OCI-LY3 (cell line): ENCODE measurements at regions not wholly inside any gene's neighbourhood (a gene's known extent, or its start where the extent isn't known, plus 50 kb on each side); places are given as distances from the start of the nearest gene placed in this dataset.

Source experiments
- H2AFZ ChIP-seq: fragments of 200-600, 300-600 bp; shearing (Covaris generic); 2 replicates; pipeline ENCODE4 v1.6.0; 2014; ENCODE audit warnings: antibody characterized with exemption, low read depth, low read length
- H3K27ac ChIP-seq: fragments of 200-600, 300-600 bp; sonication (generic); 2 replicates; pipeline ENCODE4 v1.5.1; 2014; ENCODE audit warnings: mild to moderate bottlenecking, low read length, moderate library complexity, mixed read lengths
- H3K27me3 ChIP-seq: fragments of 200-600, 300-600 bp; sonication (generic); 2 replicates; pipeline ENCODE4 v1.6.1; 2014; ENCODE audit warnings: low read depth, low read length, mixed read lengths
- H3K36me3 ChIP-seq: fragments of 200-600, 300-600 bp; sonication (generic); replicated peaks from 2 replicates; pipeline ENCODE3; 2014; ENCODE audit warnings: low read depth, low read length, mixed read lengths
- H3K4me1 ChIP-seq: fragments of 300-600, 200-600 bp; sonication (generic); 2 replicates; pipeline ENCODE4 v1.6.1; 2014; ENCODE audit warnings: low read length, mixed read lengths
- H3K4me2 ChIP-seq: fragments of 200-600, 300-600 bp; sonication (generic); 2 replicates; pipeline ENCODE4 v1.6.1; 2014; ENCODE audit warnings: low read length, mixed read lengths
- H3K4me3 ChIP-seq: fragments of 300-600, 200-600 bp; sonication (generic); 2 replicates; pipeline ENCODE4 v1.5.1; 2014; ENCODE audit warnings: antibody characterized with exemption, mild to moderate bottlenecking, low read length, moderate library complexity
- H3K79me2 ChIP-seq: fragments of 300-600, 200-600 bp; shearing (Covaris generic); 2 replicates; pipeline ENCODE4 v1.6.1; 2014; ENCODE audit warnings: mild to moderate bottlenecking, low read length, mixed read lengths
- H3K9ac ChIP-seq: fragments of 300-600, 200-600 bp; shearing (Covaris generic); 2 replicates; pipeline ENCODE4 v1.6.0; 2014; ENCODE audit warnings: mild to moderate bottlenecking, low read length, moderate library complexity
- H3K9me3 ChIP-seq: fragments of 200-600, 300-600 bp; shearing (Covaris generic); 2 replicates; pipeline ENCODE4 v1.6.1; 2014; ENCODE audit warnings: low read length, mixed read lengths; ENCODE audit not compliant: insufficient read depth
- H4K20me1 ChIP-seq: fragments of 200-600, 300-600 bp; sonication (generic); 2 replicates; pipeline ENCODE4 v1.6.1; 2016; ENCODE audit warnings: low read length, mixed read lengths; ENCODE audit not compliant: insufficient read depth
- EZH2phosphoT487 ChIP-seq: fragments of 200-600 bp; shearing (Covaris generic); IDR thresholded peaks from 2 replicates; pipeline ENCODE4 v1.6.1; 2018; ENCODE audit warnings: antibody characterized with exemption, mixed run types, low read depth
- TF ChIP-seq, protein P1 (sequence below): fragments of 200-600, 300-600 bp; sonication (generic); IDR thresholded peaks from 2 replicates; pipeline ENCODE4 v1.5.1; 2014; ENCODE audit warnings: antibody characterized with exemption, low read length, low read depth

- H3K4me3 ChIP-seq, result no peak overlapping the region
- no peak overlapping the region for H3K9ac ChIP-seq
- H4K20me1 ChIP-seq, result no peaks in the 10 kb centered on the region
- no peaks in the 10 kb centered on the region for H3K27me3 ChIP-seq
- no peak overlapping the region for H3K4me2 ChIP-seq
- H3K36me3 ChIP-seq, result no peaks in the 10 kb centered on the region
- H3K9me3 ChIP-seq, result no peaks in the 10 kb centered on the region
- H3K27ac ChIP-seq, result no peak overlapping the region
- no peak overlapping the region for H2AFZ ChIP-seq
- no peak for TF ChIP-seq EZH2phosphoT487
- TF ChIP-seq, protein P1, sequence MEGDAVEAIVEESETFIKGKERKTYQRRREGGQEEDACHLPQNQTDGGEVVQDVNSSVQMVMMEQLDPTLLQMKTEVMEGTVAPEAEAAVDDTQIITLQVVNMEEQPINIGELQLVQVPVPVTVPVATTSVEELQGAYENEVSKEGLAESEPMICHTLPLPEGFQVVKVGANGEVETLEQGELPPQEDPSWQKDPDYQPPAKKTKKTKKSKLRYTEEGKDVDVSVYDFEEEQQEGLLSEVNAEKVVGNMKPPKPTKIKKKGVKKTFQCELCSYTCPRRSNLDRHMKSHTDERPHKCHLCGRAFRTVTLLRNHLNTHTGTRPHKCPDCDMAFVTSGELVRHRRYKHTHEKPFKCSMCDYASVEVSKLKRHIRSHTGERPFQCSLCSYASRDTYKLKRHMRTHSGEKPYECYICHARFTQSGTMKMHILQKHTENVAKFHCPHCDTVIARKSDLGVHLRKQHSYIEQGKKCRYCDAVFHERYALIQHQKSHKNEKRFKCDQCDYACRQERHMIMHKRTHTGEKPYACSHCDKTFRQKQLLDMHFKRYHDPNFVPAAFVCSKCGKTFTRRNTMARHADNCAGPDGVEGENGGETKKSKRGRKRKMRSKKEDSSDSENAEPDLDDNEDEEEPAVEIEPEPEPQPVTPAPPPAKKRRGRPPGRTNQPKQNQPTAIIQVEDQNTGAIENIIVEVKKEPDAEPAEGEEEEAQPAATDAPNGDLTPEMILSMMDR, result no peak
- H3K4me1 ChIP-seq, result peaks cover 20% of the 10 kb centered on the region
- H3K79me2 ChIP-seq, result no peaks in the 10 kb centered on the region
Measured at GRCh38 chr1:88168126-88168525, 515.9 kb upstream of the PKN2 start.

DNA sequence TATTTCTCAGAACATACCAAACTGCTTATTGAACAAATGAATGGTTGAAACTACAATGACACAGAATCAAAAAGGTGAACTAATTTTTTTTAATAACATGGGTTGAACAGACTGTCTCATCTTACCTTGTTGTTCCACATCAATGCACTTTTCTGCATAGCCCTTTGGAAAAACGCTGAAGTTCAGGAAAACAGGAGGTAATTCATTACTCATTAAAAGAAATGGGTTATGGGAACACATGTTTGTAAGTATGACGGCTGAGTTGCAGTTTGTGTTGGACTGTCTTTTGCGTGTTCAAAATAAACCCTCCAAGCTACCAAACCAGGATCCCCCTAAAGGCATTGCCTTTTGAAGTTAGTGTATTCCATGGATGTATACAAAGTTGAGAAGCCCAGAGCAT, 514.9 kb upstream of the PKN2 start:
- Histone ChIP-seq H4K20me1 (no peaks in the 10 kb centered on the region), H3K4me1 (peaks cover 20% of the 10 kb centered on the region), H3K4me3 (no peak overlapping the region), H3K27ac (no peak overlapping the region), H3K9me3 (no peaks in the 10 kb centered on the region), H3K9ac (no peak overlapping the region), H3K79me2 (no peaks in the 10 kb centered on the region), H3K4me2 (no peak overlapping the region), H2AFZ (no peak overlapping the region), H3K27me3 (no peaks in the 10 kb centered on the region), H3K36me3 (no peaks in the 10 kb centered on the region)
- TF ChIP-seq, protein P1, result no peak
- TF ChIP-seq EZH2phosphoT487, result no peak

DNA sequence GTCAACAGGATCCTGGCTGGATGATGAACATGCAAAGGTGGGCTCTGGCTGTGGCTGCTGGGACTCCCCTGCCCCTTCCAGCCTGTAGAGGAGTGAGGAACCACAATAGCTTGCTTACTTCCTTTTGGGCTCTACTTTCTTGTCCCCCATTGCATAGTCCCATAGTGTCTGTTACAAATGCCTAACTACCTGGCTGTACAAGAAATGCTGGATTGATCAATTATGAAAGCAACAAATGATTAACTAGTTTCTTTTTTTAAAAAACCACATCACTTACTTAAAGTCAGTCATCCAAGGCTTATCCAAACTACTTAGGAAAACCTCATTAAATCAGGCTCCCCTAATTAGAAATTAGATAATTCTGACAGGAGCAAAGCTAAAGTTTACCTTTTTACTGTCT, 514.1 kb upstream of the PKN2 start:
- Histone ChIP-seq H3K9me3 (no peaks in the 10 kb centered on the region), H3K9ac (no peak overlapping the region), H3K4me2 (no peak overlapping the region), H3K79me2 (no peaks in the 10 kb centered on the region), H3K4me3 (no peak overlapping the region), H3K36me3 (no peaks in the 10 kb centered on the region), H2AFZ (no peak overlapping the region), H4K20me1 (no peaks in the 10 kb centered on the region), H3K27ac (no peak overlapping the region), H3K4me1 (peaks cover 20% of the 10 kb centered on the region), H3K27me3 (no peaks in the 10 kb centered on the region)
- no peak for TF ChIP-seq EZH2phosphoT487
- TF ChIP-seq, protein P1, result no peak

DNA sequence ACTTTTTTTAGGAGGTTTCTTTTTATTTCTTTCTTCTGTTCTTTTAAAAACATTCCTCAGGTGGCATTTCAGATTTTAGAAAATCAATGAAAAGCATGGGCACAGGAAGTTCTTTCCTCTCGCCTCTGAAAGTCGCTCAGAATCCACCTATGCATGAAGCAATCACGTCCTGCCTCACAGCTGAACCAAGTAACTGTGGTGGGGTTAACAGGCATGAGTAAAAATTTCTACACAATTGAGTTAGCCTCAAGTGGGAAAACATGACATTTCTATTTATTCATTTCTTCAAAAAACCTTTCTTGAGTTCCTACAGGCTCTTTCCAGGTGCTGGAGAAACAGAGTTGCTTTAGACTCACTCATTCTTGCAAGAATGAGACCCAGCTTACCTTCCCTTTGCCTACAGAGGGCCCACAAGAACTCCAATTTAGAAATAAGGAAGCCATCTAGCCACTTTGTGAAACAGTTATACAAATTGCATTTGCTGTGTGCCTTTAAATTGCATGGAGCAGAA, 508.9 kb upstream of the PKN2 start:
- Histone ChIP-seq H3K27ac (no peak overlapping the region), H3K9ac (no peak overlapping the region), H4K20me1 (no peaks in the 10 kb centered on the region), H3K79me2 (no peaks in the 10 kb centered on the region), H3K4me2 (no peak overlapping the region), H3K4me1 (no peaks in the 10 kb centered on the region), H3K36me3 (no peaks in the 10 kb centered on the region), H3K27me3 (no peaks in the 10 kb centered on the region), H3K9me3 (no peaks in the 10 kb centered on the region), H2AFZ (no peak overlapping the region), H3K4me3 (no peak overlapping the region)
- TF ChIP-seq, protein P1, result no peak
- no peak for TF ChIP-seq EZH2phosphoT487
